ENCODE measurements at regions not wholly inside any gene's neighbourhood (a gene's known extent, or its start where the extent isn't known, plus 50 kb on each side); places are given as distances from the start of the nearest gene placed in this dataset.

- POLR2A ChIA-PET, result no interaction called here
- no peak overlapping the region for H3K4me3 ChIP-seq (ENCODE audit: low read depth, low read length)
- H3K9me3 ChIP-seq (ENCODE audit: control insufficient read depth, insufficient read depth, low read depth, low read length), result no peaks in the 10 kb centered on the region
- TF ChIP-seq PRDM2 (tag by site-specific recombination; IDR thresholded peaks at IDR 0.05; ENCODE audit: borderline replicate concordance) (no peak), YY1 (tag by site-specific recombination; IDR thresholded peaks at IDR 0.05) (no peak), ZNF335 (tag by site-specific recombination; conservative IDR thresholded peaks at IDR 0.05) (no peak), MEIS1 (CRISPR knock-in tag; IDR thresholded peaks at IDR 0.05; ENCODE audit: borderline replicate concordance) (no peak), ZFP41 (tag by site-specific recombination; IDR thresholded peaks at IDR 0.05; ENCODE audit: borderline replicate concordance) (no peak), ZNF175 (tag by site-specific recombination; IDR thresholded peaks at IDR 0.05) (no peak), SCRT2 (tag by site-specific recombination; IDR thresholded peaks at IDR 0.05) (no peak), KLF10 (tag by site-specific recombination; IDR thresholded peaks at IDR 0.05) (no peak), HOXD13 (CRISPR knock-in tag; IDR thresholded peaks at IDR 0.05; ENCODE audit: borderline replicate concordance) (no peak), ZFP37 (tag by site-specific recombination; IDR thresholded peaks at IDR 0.05) (no peak), ZNF548 (tag by site-specific recombination; IDR thresholded peaks at IDR 0.05) (no peak), ZNF214 (tag by site-specific recombination; IDR thresholded peaks at IDR 0.05; ENCODE audit: borderline replicate concordance) (no peak), ZSCAN18 (tag by site-specific recombination; IDR thresholded peaks at IDR 0.05) (no peak), KLF16 (tag by site-specific recombination; IDR thresholded peaks at IDR 0.05) (no peak), ZXDB (tag by site-specific recombination; IDR thresholded peaks at IDR 0.05) (no peak), ZNF132 (tag by site-specific recombination; IDR thresholded peaks at IDR 0.05; ENCODE audit: borderline replicate concordance) (no peak)
- H3K4me1 ChIP-seq (ENCODE audit: control insufficient read depth, insufficient read depth, low read length), result no peaks in the 10 kb centered on the region
- no peaks in the 10 kb centered on the region for H3K36me3 ChIP-seq (ENCODE audit: control insufficient read depth in 2 of 2, insufficient read depth in 1 of 2, low read length in 2 of 2)
- CTCF ChIA-PET, result no interaction called here
- H3K27ac ChIP-seq (ENCODE audit: extremely low read depth, low read depth, low read length), result no peak overlapping the region
These were observed 1476.3 kb upstream of the CADM2 start for GRCh38 chr3:83482402-83483070.

- Histone ChIP-seq H3K4me1 (ENCODE audit: control insufficient read depth, insufficient read depth, low read length) (no peaks in the 10 kb centered on the region), H3K36me3 (ENCODE audit: control insufficient read depth in 2 of 2, insufficient read depth in 1 of 2, low read length in 2 of 2) (no peaks in the 10 kb centered on the region), H3K9me3 (ENCODE audit: control insufficient read depth, insufficient read depth, low read depth, low read length) (no peaks in the 10 kb centered on the region), H3K4me3 (ENCODE audit: low read depth, low read length) (no peak overlapping the region), H3K27ac (ENCODE audit: extremely low read depth, low read depth, low read length) (no peak overlapping the region)
- ChIA-PET POLR2A (no interaction called here), CTCF (no interaction called here)
- TF ChIP-seq TSHZ1 (tag by site-specific recombination; IDR thresholded peaks at IDR 0.05; ENCODE audit: borderline replicate concordance), result no peak
- no peak for TF ChIP-seq ZNF692 (tag by site-specific recombination; IDR thresholded peaks at IDR 0.05)
- TF ChIP-seq ZNF211 (tag by site-specific recombination; IDR thresholded peaks at IDR 0.05; ENCODE audit: low read depth), result no peak
- TF ChIP-seq AEBP2 (tag by site-specific recombination; IDR thresholded peaks at IDR 0.05; ENCODE audit: borderline replicate concordance), result no peak
These were observed 1462.3 kb upstream of the CADM2 start for GRCh38 chr3:83496462-83496861.

Data from HEK293 (cell line).